ENCODE measurements at regions not wholly inside any gene's neighbourhood (a gene's known extent, or its start where the extent isn't known, plus 50 kb on each side); places are given as distances from the start of the nearest gene placed in this dataset.
"Not testable (repeated sequence)": the region's sequence is repeated elsewhere in the genome, so short reads cannot be mapped to it uniquely, and the experiment has no call there.

DNA sequence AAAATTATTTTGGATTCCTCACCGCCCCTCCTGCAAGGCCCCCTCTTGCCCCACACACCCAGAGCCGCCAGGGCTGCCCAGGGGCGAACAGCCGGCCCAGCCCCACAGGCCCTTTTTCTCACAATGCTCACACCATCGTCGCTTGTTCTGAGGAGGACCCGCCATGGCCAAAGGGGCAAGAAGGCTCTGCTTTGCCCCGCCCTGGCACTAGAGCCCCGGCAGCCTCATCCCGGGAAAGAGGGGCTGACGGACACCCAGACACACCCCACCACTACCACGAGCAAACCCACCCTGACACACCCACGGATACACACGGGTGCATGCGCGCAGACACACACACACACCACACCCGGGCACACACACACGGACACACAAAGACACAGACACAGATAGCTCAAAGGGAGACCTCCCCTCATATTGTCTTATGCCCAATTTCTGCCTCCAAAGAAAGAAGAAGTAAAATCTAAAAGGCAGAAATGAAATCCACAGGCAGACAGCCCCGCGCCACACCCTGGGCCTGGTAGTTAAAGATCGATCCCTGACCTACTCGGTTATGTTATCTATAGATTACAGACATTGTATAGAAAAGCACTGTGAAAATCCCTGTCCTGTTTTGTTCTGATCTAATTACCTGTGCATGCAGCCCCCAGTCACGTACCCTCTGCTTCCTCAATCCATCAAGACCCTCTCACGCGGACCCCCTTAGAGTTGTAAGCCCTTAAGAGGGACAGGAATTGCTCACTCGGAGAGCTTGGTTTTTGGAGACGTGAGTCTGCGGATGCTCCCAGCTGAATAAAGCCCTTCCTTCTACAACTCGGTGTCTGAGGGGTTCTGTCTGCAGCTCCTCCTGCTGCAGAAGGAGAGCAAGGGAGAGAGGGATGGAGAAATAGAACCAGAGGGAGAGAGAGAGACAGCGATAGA is 1610.9 kb downstream of the SPATA31A7 start:
- not testable (repeated sequence) for TF ChIP-seq EP300 (IDR thresholded peaks at IDR 0.05)
- TF ChIP-seq, protein P1, sequence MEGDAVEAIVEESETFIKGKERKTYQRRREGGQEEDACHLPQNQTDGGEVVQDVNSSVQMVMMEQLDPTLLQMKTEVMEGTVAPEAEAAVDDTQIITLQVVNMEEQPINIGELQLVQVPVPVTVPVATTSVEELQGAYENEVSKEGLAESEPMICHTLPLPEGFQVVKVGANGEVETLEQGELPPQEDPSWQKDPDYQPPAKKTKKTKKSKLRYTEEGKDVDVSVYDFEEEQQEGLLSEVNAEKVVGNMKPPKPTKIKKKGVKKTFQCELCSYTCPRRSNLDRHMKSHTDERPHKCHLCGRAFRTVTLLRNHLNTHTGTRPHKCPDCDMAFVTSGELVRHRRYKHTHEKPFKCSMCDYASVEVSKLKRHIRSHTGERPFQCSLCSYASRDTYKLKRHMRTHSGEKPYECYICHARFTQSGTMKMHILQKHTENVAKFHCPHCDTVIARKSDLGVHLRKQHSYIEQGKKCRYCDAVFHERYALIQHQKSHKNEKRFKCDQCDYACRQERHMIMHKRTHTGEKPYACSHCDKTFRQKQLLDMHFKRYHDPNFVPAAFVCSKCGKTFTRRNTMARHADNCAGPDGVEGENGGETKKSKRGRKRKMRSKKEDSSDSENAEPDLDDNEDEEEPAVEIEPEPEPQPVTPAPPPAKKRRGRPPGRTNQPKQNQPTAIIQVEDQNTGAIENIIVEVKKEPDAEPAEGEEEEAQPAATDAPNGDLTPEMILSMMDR (IDR thresholded peaks at IDR 0.05), result not testable (repeated sequence)
